Colonic mucosa (tissue), 4 donors: ENCODE measurements at regions not wholly inside any gene's neighbourhood (a gene's known extent, or its start where the extent isn't known, plus 50 kb on each side); places are given as distances from the start of the nearest gene placed in this dataset.

ENCODE experiments used
- DNase-seq: peaks from one replicate; pipeline ENCODE4 v3.0.0-alpha.2; 2020
- H3K27ac ChIP-seq: fragments of 200-600 bp; one replicate; pipeline ENCODE4 v1.8.0; 2021
- H3K27me3 ChIP-seq: fragments of 200-600 bp; one replicate; pipeline ENCODE4 v1.8.0; 2021
- H3K36me3 ChIP-seq: fragments of 200-600 bp; one replicate; pipeline ENCODE4 v1.8.0; 2021
- H3K4me1 ChIP-seq: fragments of 200-600 bp; one replicate; pipeline ENCODE4 v1.8.0; 2021; ENCODE audit warnings: mild to moderate bottlenecking
- H3K4me3 ChIP-seq: fragments of 200-600 bp; one replicate; pipeline ENCODE4 v1.8.0; 2021
- H3K9ac ChIP-seq, 2 donors: one replicate each; pipeline ENCODE4 v1.7.0; 2013; ENCODE audit warnings: control low read depth in 2 of 2, low read depth in 2 of 2, low read length in 2 of 2
- H3K9me3 ChIP-seq: fragments of 200-600 bp; one replicate; pipeline ENCODE4 v1.8.0; 2021
- intact Hi-C: fragments of 100-400 bp; cut with DNase I; formaldehyde crosslinking; loops from one replicate; pipeline ENCODE4 v1.14.1; 2022
- TF ChIP-seq, protein P1 (sequence below): fragments of 200-600 bp; IDR thresholded peaks from one replicate; pipeline ENCODE4 v1.8.0; 2022; ENCODE audit warnings: antibody characterized with exemption, mild to moderate bottlenecking
- donor health status: healthy.
- donor health status: DM: no; HTN: no; CAD: no.
- donor health status: DM: no; HTN: no; CAD: no.

DNA sequence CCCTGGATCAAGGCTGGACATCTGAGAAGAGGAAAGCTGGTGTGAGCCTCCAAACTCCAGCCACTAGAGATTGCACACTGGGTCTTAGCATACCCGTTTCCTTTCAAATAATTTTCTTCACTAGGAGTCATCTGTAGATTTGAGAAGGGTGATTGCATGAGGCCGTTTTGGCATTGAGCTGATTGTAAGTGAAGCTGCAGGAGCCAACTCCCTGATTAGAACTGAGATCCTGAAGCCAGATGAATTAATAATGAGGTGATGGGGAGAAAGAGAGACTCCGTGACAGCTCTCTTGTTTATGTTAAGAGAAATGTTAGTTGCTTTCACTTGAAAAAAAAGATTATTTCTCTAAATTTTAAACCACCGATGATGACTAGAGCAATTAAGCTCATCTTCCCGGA is 268.4 kb upstream of the THSD7B start:
- Histone ChIP-seq H3K27me3 (no peaks in the 10 kb centered on the region), H3K36me3 (no peaks in the 10 kb centered on the region), H3K4me3 (no peak overlapping the region), H3K27ac (no peak overlapping the region), H3K9me3 (no peaks in the 10 kb centered on the region), H3K4me1 (no peaks in the 10 kb centered on the region), H3K9ac (no peak overlapping the region)
- TF ChIP-seq, protein P1, sequence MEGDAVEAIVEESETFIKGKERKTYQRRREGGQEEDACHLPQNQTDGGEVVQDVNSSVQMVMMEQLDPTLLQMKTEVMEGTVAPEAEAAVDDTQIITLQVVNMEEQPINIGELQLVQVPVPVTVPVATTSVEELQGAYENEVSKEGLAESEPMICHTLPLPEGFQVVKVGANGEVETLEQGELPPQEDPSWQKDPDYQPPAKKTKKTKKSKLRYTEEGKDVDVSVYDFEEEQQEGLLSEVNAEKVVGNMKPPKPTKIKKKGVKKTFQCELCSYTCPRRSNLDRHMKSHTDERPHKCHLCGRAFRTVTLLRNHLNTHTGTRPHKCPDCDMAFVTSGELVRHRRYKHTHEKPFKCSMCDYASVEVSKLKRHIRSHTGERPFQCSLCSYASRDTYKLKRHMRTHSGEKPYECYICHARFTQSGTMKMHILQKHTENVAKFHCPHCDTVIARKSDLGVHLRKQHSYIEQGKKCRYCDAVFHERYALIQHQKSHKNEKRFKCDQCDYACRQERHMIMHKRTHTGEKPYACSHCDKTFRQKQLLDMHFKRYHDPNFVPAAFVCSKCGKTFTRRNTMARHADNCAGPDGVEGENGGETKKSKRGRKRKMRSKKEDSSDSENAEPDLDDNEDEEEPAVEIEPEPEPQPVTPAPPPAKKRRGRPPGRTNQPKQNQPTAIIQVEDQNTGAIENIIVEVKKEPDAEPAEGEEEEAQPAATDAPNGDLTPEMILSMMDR, result no peak
- no peak for DNase-seq
- intact Hi-C loops, result no loop called here

DNA sequence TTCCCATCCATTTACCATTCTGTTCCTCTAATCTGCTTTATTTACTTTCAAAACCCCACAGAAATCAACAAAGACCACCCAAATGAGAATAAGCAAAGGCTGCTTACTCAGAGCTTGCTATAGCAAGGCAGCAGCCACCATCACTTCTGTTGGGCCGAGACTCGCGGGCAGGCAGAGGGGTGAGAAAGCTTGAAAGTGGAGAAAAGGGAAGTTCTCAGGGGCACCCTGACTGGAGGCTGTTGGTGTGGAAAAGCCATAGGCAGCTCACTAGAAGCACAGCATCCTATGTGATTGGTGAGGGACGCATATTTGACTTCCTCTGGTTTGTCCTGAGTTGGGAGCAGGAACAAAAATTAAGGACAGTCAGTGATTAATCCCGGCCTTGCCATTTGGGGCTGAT is 269.7 kb upstream of the THSD7B start:
- Histone ChIP-seq H3K9ac (no peak overlapping the region), H3K4me1 (no peaks in the 10 kb centered on the region), H3K36me3 (no peaks in the 10 kb centered on the region), H3K9me3 (no peaks in the 10 kb centered on the region), H3K27ac (no peak overlapping the region), H3K4me3 (no peak overlapping the region), H3K27me3 (no peaks in the 10 kb centered on the region)
- DNase-seq, result no peak
- TF ChIP-seq, protein P1, result no peak
- intact Hi-C loops, result no loop called here

DNA sequence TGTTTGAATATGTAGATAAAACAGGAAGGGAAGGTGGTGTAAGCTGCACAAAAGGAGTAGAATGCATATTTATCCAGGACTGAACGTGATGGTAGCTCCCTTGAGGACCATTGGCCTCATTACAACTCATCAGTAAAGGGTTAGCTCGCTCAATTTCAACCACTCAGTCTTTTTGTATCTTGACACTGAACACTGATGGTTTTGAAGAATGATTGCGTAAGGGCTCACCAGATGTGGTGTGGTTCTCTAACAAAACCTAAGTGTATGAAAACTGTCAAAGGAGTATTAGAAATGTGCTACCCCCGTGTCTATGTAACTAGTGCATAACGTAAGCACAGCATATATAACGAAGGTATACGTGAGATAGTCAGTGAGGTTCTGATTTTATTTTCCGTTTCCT is 272.4 kb upstream of the THSD7B start:
- H3K27ac ChIP-seq, result no peak overlapping the region
- no peaks in the 10 kb centered on the region for H3K4me1 ChIP-seq
- H3K9me3 ChIP-seq, result no peaks in the 10 kb centered on the region
- H3K36me3 ChIP-seq, result no peaks in the 10 kb centered on the region
- H3K27me3 ChIP-seq, result no peaks in the 10 kb centered on the region
- no peak overlapping the region for H3K4me3 ChIP-seq
- no peak for DNase-seq
- intact Hi-C loops, result no loop called here
- no peak overlapping the region for H3K9ac ChIP-seq
- TF ChIP-seq, protein P1, result no peak

DNA sequence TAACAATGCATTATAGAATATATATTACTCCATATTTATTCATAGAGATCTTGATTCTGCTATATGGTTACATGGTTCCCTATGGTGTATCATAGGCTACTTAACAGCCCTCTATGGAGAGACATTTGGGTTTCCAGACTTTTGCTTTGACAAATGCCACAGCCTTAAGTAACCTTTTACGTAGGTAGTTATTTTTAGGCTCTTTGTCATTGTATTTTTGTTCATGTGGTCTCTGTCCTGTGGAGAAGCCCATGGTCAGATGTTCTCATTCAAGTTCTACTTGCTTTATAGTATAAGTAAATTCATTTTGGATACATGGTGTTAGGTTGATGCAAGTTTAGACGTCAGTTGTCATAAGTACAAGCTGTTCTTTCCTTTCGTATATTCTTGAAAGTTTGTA is 275.2 kb upstream of the THSD7B start:
- intact Hi-C loops, result no loop called here
- no peak overlapping the region for H3K9ac ChIP-seq
- no peaks in the 10 kb centered on the region for H3K4me1 ChIP-seq
- H3K9me3 ChIP-seq, result no peaks in the 10 kb centered on the region
- TF ChIP-seq, protein P1, result no peak
- DNase-seq, result no peak
- no peak overlapping the region for H3K27ac ChIP-seq
- no peaks in the 10 kb centered on the region for H3K27me3 ChIP-seq
- no peak overlapping the region for H3K4me3 ChIP-seq
- H3K36me3 ChIP-seq, result no peaks in the 10 kb centered on the region

DNA sequence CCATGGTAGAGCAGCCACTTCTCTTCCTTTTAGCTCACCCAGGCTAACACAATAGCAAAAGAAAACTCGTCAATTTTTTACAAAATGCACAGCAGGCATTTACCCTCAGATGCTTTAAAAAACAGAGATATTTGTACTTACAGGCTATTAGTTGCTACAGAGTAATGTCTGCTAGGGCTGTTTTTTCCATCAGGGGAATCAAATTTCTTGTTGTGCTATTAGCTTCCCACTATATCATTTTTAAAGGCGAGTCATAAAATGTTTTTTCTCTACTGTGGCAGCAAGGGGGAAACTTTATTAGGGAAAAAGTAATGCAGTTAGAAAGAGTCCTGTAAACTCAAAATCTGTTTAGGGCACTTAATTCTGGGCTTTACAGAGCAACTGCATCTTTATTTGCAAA is 277.9 kb upstream of the THSD7B start:
- H3K9ac ChIP-seq, result no peak overlapping the region
- H3K27ac ChIP-seq, result no peak overlapping the region
- no peak for DNase-seq
- no peaks in the 10 kb centered on the region for H3K36me3 ChIP-seq
- H3K4me1 ChIP-seq, result no peaks in the 10 kb centered on the region
- intact Hi-C loops, result no loop called here
- no peak overlapping the region for H3K4me3 ChIP-seq
- TF ChIP-seq, protein P1, result no peak
- no peaks in the 10 kb centered on the region for H3K27me3 ChIP-seq
- no peaks in the 10 kb centered on the region for H3K9me3 ChIP-seq

DNA sequence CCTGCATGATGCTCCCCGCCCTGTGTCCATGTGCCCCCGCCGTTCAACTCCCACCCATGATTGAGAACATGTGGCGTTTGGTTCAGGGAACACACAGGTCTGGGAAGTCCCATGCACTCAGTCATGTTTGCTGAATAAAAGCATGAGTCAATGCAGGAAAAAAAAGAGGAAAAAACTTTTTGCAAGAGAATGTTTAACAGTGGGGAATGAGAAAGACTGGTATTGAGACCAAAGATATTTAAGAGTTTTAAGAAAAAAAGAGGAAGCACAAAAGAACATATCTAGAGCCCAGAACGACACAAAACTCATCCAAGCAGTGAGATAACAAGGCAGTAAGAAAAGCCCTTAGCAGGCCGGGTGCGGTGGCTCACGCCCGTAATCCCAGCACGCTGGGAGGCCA is 279.2 kb upstream of the THSD7B start:
- Histone ChIP-seq H3K36me3 (no peaks in the 10 kb centered on the region), H3K9ac (no peak overlapping the region), H3K27ac (no peak overlapping the region), H3K4me3 (no peak overlapping the region), H3K4me1 (no peaks in the 10 kb centered on the region), H3K27me3 (no peaks in the 10 kb centered on the region), H3K9me3 (no peaks in the 10 kb centered on the region)
- DNase-seq, result no peak
- TF ChIP-seq, protein P1, result no peak
- intact Hi-C loops, result no loop called here
